ENCODE measurements at regions not wholly inside any gene's neighbourhood (a gene's known extent, or its start where the extent isn't known, plus 50 kb on each side); places are given as distances from the start of the nearest gene placed in this dataset.

- Mint-ChIP-seq H3K36me3 (ENCODE audit: low read depth) (no peaks in the 10 kb centered on the region), H3K4me1 (no peaks in the 10 kb centered on the region), H3K27ac (no peak overlapping the region), H3K9me3 (no peaks in the 10 kb centered on the region), H3K27me3 (no peaks in the 10 kb centered on the region), H3K4me3 (no peak overlapping the region)
- POLR2A ChIA-PET = no interaction called here
- no peak for ATAC-seq (ENCODE audit: low read depth)
- intact Hi-C loops (cut with micrococcal nuclease) = no loop called here
- CTCF ChIA-PET = no interaction called here
- no peak for TF ChIP-seq CTCF (IDR thresholded peaks at IDR 0.05)
- DNase-seq = no peak
Measured at GRCh38 chrX:39955625-39956024, 142.1 kb downstream of the BCOR start.

GRCh38 chrX:39956803-39957394, 140.9 kb downstream of the BCOR start:
- H3K9me3 Mint-ChIP-seq = no peaks in the 10 kb centered on the region
- no peaks in the 10 kb centered on the region for H3K4me1 Mint-ChIP-seq
- no peaks in the 10 kb centered on the region for H3K36me3 Mint-ChIP-seq (ENCODE audit: low read depth)
- TF ChIP-seq CTCF (IDR thresholded peaks at IDR 0.05) = no peak
- H3K27me3 Mint-ChIP-seq = no peaks in the 10 kb centered on the region
- H3K27ac Mint-ChIP-seq = no peak overlapping the region
- CTCF ChIA-PET = no interaction called here
- intact Hi-C loops (cut with micrococcal nuclease) = no loop called here
- no peak overlapping the region for H3K4me3 Mint-ChIP-seq
- DNase-seq (no peak), ATAC-seq (ENCODE audit: low read depth) (no peak)
- POLR2A ChIA-PET = no interaction called here

- Mint-ChIP-seq H3K27ac (no peak overlapping the region), H3K27me3 (no peaks in the 10 kb centered on the region), H3K4me1 (no peaks in the 10 kb centered on the region), H3K9me3 (no peaks in the 10 kb centered on the region), H3K4me3 (no peak overlapping the region), H3K36me3 (ENCODE audit: low read depth) (no peaks in the 10 kb centered on the region)
- no peak for ATAC-seq (ENCODE audit: low read depth)
- ChIA-PET CTCF (no interaction called here), POLR2A (no interaction called here)
- no peak for DNase-seq
- intact Hi-C loops (cut with micrococcal nuclease) = no loop called here
- no peak for TF ChIP-seq CTCF (IDR thresholded peaks at IDR 0.05)
Measured at GRCh38 chrX:39957816-39958566, 139.8 kb downstream of the BCOR start.

GRCh38 chrX:39958850-39959249, 138.9 kb downstream of the BCOR start:
- Mint-ChIP-seq H3K4me1 (no peaks in the 10 kb centered on the region), H3K36me3 (ENCODE audit: low read depth) (no peaks in the 10 kb centered on the region), H3K27me3 (no peaks in the 10 kb centered on the region), H3K4me3 (no peak overlapping the region), H3K9me3 (no peaks in the 10 kb centered on the region), H3K27ac (no peak overlapping the region)
- ChIA-PET POLR2A (no interaction called here), CTCF (no interaction called here)
- DNase-seq = no peak
- no peak for ATAC-seq (ENCODE audit: low read depth)
- intact Hi-C loops (cut with micrococcal nuclease) = no loop called here
- TF ChIP-seq CTCF (IDR thresholded peaks at IDR 0.05) = no peak

GRCh38 chrX:39960219-39960618, 137.5 kb downstream of the BCOR start:
- TF ChIP-seq CTCF (IDR thresholded peaks at IDR 0.05) = no peak

More at GRCh38 chrX:39960219-39960618, 137.5 kb downstream of the BCOR start:
- Mint-ChIP-seq H3K9me3 (no peaks in the 10 kb centered on the region), H3K4me3 (no peak overlapping the region), H3K27me3 (no peaks in the 10 kb centered on the region), H3K4me1 (no peaks in the 10 kb centered on the region), H3K27ac (no peak overlapping the region), H3K36me3 (ENCODE audit: low read depth) (no peaks in the 10 kb centered on the region)
- intact Hi-C loops (cut with micrococcal nuclease) = no loop called here
- ChIA-PET POLR2A (no interaction called here), CTCF (no interaction called here)
- DNase-seq (no peak), ATAC-seq (ENCODE audit: low read depth) (no peak)
